Esophagus muscularis mucosa (tissue), 4 donors: ENCODE measurements at regions not wholly inside any gene's neighbourhood (a gene's known extent, or its start where the extent isn't known, plus 50 kb on each side); places are given as distances from the start of the nearest gene placed in this dataset.

ENCODE experiments used
- DNase-seq: peaks from one replicate; pipeline ENCODE4 v3.0.0-alpha.2; 2017; ENCODE audit errors: extremely low spot score
- H3K27ac ChIP-seq, 4 donors: fragments of 200-600 bp; sonication (generic); replicated peaks in 1 of 4; 1 replicate in 3 of 4; 2 replicates in 1 of 4; pipeline ENCODE4 v1.5.1; 2016 to 2019; ENCODE audit warnings: mild to moderate bottlenecking in 1 of 4
- H3K27me3 ChIP-seq, 4 donors: fragments of 200-600 bp; sonication (generic); one replicate each; pipeline versions ENCODE4 v1.5.1 to v1.6.0; 2016 to 2019
- H3K36me3 ChIP-seq, 4 donors: fragments of 200-600 bp; sonication (generic); one replicate each; pipeline ENCODE4 v1.5.1; 2016 to 2019
- H3K4me1 ChIP-seq, 4 donors: fragments of 200-600 bp; sonication (generic); one replicate each; pipeline ENCODE4 v1.5.1; 2016 to 2019
- H3K4me3 ChIP-seq, 4 donors: fragments of 200-600 bp; sonication (generic); 1 replicate in 2 of 4; 2 replicates in 2 of 4; pipeline ENCODE4 v1.5.1; 2016 to 2019; ENCODE audit warnings: mild to moderate bottlenecking in 4 of 4, moderate library complexity in 1 of 4
- H3K9me3 ChIP-seq, 4 donors: fragments of 200-600 bp; sonication (generic); 1 replicate in 3 of 4; 2 replicates in 1 of 4; pipeline ENCODE4 v1.5.1; 2016 to 2019
- EP300 ChIP-seq: sonication (generic); formaldehyde crosslinking; IDR thresholded peaks from one replicate; pipeline ENCODE4 v1.6.1; 2017; ENCODE audit warnings: antibody characterized with exemption
- POLR2A ChIP-seq: fragments of 450-650 bp; IDR thresholded peaks from one replicate; pipeline ENCODE4 v1.6.1; 2017; ENCODE audit warnings: antibody characterized with exemption, moderate library complexity, mild to moderate bottlenecking, low read depth
- POLR2AphosphoS5 ChIP-seq, 2 donors: sonication (generic); formaldehyde crosslinking; IDR thresholded peaks; one replicate each; pipeline ENCODE4 v1.6.1; 2017; ENCODE audit warnings: antibody characterized with exemption in 2 of 2
- WGBS: methylation state at CpG from one replicate; pipeline ENCODE4 v1.1.5; 2018; 5-methylcytosine and 5-hydroxymethylcytosine counted together
- intact Hi-C: fragments of 100-400 bp; cut with DNase I; formaldehyde crosslinking; loops from one replicate; pipeline ENCODE4 v1.15.1; 2023
- TF ChIP-seq, protein P1 (sequence below), 3 experiments: fragments of 200-600 bp in 2 of 3; fragments of 450-650 bp in 1 of 3; sonication (generic) in 2 of 3; IDR thresholded peaks; one replicate each; pipeline ENCODE4 v1.5.1; 2017 to 2019; ENCODE audit warnings: antibody characterized with exemption in 3 of 3, mild to moderate bottlenecking in 2 of 3, moderate library complexity in 1 of 3

DNA sequence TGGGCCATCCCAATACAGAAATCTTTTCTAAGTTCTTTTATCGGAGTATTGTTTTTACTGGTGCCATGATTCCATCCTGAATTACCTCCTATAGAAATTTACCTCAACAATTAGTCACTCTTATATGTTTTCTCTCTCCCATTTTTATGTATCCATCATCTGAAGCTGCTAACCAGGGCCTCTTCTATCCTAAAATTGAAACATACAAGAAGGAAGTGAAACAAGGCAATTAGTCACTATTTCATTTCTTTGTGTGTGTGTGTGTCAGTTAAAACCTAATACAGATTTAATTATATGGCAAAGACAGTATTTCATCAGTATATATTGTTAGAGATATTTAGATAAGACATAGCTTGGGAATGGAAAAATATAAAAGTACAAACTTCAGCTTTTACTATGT lies 148.4 kb upstream of the AHR start:
- Histone ChIP-seq H3K9me3 (no peaks in the 10 kb centered on the region), H3K27me3 (no peaks in the 10 kb centered on the region), H3K27ac (no peak overlapping the region), H3K4me1 (no peaks in the 10 kb centered on the region), H3K4me3 (no peak overlapping the region), H3K36me3 (no peaks in the 10 kb centered on the region)
- no peak for DNase-seq
- intact Hi-C loops, result no loop called here
- TF ChIP-seq POLR2AphosphoS5 (IDR thresholded peaks at IDR 0.05) (no peak), EP300 (no peak), POLR2A (no peak)
- TF ChIP-seq, protein P1, sequence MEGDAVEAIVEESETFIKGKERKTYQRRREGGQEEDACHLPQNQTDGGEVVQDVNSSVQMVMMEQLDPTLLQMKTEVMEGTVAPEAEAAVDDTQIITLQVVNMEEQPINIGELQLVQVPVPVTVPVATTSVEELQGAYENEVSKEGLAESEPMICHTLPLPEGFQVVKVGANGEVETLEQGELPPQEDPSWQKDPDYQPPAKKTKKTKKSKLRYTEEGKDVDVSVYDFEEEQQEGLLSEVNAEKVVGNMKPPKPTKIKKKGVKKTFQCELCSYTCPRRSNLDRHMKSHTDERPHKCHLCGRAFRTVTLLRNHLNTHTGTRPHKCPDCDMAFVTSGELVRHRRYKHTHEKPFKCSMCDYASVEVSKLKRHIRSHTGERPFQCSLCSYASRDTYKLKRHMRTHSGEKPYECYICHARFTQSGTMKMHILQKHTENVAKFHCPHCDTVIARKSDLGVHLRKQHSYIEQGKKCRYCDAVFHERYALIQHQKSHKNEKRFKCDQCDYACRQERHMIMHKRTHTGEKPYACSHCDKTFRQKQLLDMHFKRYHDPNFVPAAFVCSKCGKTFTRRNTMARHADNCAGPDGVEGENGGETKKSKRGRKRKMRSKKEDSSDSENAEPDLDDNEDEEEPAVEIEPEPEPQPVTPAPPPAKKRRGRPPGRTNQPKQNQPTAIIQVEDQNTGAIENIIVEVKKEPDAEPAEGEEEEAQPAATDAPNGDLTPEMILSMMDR (IDR thresholded peaks at IDR 0.05), result no peak
- 85% methylated on average over 1 of the region's 1 CpG for WGBS

GRCh38 chr7:17152721-17153120 lies 145.7 kb upstream of the AHR start:
- Histone ChIP-seq H3K27me3 (no peaks in the 10 kb centered on the region), H3K4me1 (no peaks in the 10 kb centered on the region), H3K36me3 (no peaks in the 10 kb centered on the region), H3K4me3 (no peak overlapping the region), H3K27ac (no peak overlapping the region), H3K9me3 (no peaks in the 10 kb centered on the region)
- intact Hi-C loops, result no loop called here
- 81% methylated on average over 4 of the region's 4 CpGs for WGBS
- DNase-seq, result no peak
- TF ChIP-seq, protein P1 (IDR thresholded peaks at IDR 0.05), result no peak
- TF ChIP-seq POLR2AphosphoS5 (IDR thresholded peaks at IDR 0.05), result no peak
- no peak for TF ChIP-seq POLR2A
- no peak for TF ChIP-seq EP300

DNA sequence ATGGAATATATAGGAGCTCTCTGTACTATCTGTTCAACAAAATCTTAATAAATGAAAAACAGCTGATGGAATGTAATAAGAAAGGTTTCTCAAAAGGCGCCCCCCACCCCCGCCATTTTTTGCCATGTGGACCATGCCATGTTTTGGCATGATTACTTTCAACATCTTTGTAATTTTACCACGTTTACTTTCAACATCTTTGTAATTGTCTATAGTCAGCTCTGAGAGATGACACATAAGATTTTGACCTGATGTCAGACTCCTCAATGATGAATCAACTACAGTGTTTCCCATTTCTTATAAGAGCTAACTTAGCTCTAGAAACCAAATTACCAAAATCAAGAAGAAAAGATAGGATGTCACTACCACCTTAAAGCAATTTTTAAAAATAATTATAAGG lies 144.9 kb upstream of the AHR start:
- WGBS, result 75% methylated on average over 3 of the region's 3 CpGs
- no peak overlapping the region for H3K27ac ChIP-seq
- no peaks in the 10 kb centered on the region for H3K27me3 ChIP-seq
- TF ChIP-seq EP300 (no peak), POLR2A (no peak), POLR2AphosphoS5 (IDR thresholded peaks at IDR 0.05) (no peak)
- TF ChIP-seq, protein P1 (IDR thresholded peaks at IDR 0.05), result no peak
- no peak for DNase-seq
- intact Hi-C loops, result no loop called here
- no peak overlapping the region for H3K4me3 ChIP-seq
- no peaks in the 10 kb centered on the region for H3K4me1 ChIP-seq
- no peaks in the 10 kb centered on the region for H3K9me3 ChIP-seq
- no peaks in the 10 kb centered on the region for H3K36me3 ChIP-seq

GRCh38 chr7:17155529-17155928 lies 142.9 kb upstream of the AHR start:
- TF ChIP-seq EP300 (no peak), POLR2A (no peak)
- TF ChIP-seq, protein P1 (IDR thresholded peaks at IDR 0.05), result no peak
- Histone ChIP-seq H3K4me3 (no peak overlapping the region), H3K4me1 (no peaks in the 10 kb centered on the region), H3K9me3 (no peaks in the 10 kb centered on the region), H3K36me3 (no peaks in the 10 kb centered on the region), H3K27ac (no peak overlapping the region), H3K27me3 (no peaks in the 10 kb centered on the region)
- intact Hi-C loops, result no loop called here
- DNase-seq, result no peak

DNA sequence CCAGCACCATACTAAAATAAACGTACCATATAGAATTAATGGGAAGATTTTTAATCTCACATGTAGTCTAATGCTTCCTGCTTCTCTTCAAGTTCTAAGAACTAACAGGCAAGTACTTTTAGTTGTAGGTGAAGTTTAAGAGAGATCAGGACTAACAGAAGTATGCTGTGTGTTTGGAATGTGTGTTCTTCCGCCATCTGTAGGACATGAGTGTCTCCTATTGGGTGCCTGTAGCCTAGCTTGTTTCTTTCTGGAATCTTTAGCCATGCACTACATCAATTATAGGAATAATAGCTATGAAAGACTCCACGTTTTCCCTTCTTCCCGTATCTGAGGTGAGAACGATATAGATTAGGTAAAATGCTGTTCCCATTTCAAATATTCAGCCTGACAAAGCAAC lies 140.2 kb upstream of the AHR start:
- DNase-seq, result no peak
- intact Hi-C loops, result no loop called here
- H3K4me3 ChIP-seq, result no peak overlapping the region
- no peak for TF ChIP-seq POLR2AphosphoS5 (IDR thresholded peaks at IDR 0.05)
- TF ChIP-seq EP300, result no peak
- no peak for TF ChIP-seq POLR2A
- TF ChIP-seq, protein P1 (IDR thresholded peaks at IDR 0.05), result no peak
- H3K27ac ChIP-seq, result no peak overlapping the region
- 87% methylated on average over 5 of the region's 5 CpGs for WGBS
- no peaks in the 10 kb centered on the region for H3K4me1 ChIP-seq
- no peaks in the 10 kb centered on the region for H3K36me3 ChIP-seq
- H3K27me3 ChIP-seq, result no peaks in the 10 kb centered on the region
- H3K9me3 ChIP-seq, result no peaks in the 10 kb centered on the region
